Epidermal melanocyte (primary cell): ENCODE measurements at regions not wholly inside any gene's neighbourhood (a gene's known extent, or its start where the extent isn't known, plus 50 kb on each side); places are given as distances from the start of the nearest gene placed in this dataset.
"Not testable (repeated sequence)": the region's sequence is repeated elsewhere in the genome, so short reads cannot be mapped to it uniquely, and the experiment has no call there.

Source experiments
- DNase-seq: peaks from one replicate; pipeline ENCODE4 v3.0.0; 2011; ENCODE audit warnings: low spot score; ENCODE audit not compliant: insufficient read length

DNA sequence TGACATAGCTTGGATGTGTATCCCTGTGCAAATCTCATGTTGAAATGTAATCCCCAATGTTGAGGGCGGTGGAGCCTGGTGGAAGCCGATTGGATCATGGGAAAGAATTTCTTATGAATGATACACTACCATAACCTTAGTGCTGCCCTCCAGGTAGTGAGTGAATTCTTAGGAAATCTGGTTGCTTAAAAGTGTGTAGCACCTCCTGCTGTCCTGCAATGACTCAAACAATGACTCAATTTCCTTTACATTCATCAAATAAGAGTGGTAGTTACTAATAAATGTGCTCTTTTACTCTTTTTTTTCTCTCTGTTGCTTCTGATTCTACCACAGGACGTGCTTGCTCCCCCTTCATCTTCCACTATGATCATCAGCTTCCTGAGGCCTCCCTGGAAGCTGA lies 1696.0 kb upstream of the CDH9 start:
- no peak for DNase-seq

DNA sequence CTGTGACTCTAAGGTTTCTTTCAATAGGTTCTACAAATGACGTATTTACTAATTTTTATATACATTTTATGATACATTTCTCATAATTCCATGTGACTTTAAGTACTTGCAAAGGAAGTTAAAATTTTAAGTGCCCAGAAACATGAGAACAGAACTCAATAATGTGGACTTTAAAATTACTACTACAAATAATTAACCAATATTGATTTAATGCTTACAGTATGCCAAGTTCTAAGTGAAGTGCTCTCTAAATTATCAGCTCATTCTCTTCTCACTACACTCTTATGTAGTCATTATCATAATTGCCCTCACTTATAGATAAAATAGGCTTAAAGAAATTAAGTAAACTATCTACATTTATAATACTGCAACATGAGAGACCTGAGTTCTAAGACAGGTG lies 1690.7 kb upstream of the CDH9 start:
- no peak for DNase-seq

DNA sequence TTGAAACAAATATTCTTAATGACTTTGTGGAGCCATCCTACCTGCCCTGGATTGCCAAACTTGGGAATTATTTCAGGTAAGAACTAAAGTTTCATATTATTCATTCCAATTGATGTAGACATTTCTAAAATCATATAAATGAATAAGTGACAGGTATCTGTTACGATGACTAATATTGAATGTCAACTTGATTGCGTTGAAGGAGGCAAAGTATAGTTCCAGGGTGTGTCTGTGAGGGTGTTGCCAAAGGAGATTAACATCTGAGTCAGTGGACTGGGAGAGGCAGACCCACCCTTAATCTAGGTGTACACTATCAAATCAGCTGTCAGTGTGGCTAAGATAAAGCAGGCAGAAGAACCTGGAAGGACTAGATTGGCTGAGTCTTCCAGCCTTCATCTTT lies 1688.4 kb upstream of the CDH9 start:
- no peak for DNase-seq

DNA sequence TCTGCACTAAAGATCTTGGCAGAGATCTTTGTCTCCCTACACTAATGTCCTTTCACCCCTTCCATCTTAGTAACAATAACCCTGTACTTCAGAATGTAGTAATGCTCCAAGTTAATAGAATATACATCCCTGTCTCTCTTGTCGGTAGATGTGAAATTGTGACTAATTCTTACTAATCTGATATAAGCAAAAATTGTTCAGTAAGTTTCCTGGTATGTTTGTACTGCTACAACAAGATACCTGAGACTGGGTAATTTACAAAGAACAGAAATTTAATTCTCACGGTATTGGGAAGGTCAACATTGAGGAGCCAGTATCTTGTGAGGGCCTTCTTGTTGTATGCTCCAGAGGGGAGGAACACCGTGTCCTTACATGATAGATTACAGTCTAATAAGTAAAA lies 1686.6 kb upstream of the CDH9 start:
- no peak for DNase-seq

DNA sequence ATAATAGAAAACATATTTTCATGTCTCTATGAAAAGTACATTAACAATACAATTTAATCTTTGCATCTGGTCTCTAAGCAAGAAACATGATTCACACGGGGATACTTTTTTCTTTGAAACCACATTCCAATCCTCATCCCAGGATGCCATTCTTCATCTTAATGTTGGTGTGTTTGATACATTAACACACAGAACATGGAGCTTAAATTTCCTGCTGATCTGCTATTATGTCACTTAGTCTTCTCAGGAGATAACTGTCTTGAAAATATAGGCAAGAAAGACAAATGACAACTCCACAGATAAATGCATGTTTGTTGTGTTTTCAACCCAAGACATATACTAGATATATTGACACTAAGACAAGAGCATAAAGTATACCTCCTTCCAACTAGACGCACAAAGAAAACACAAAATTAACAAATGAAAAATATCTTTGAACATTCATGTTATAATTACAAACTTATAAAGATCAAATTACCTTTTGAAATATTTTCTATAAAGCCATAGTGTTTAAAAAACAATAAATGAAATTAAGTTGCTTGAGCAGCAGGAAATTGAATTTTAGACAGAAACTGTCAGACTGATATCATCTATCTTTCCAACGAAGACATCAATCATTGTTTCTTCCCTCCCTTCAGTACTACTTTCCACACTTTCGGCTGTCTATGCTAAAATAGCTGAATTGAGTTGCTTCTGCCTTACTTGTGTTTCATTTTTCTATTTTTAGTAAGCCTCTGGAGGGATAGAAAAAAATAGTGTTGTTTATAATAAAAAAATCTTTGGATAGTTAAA lies 1676.7 kb upstream of the CDH9 start:
- DNase-seq: no peak

DNA sequence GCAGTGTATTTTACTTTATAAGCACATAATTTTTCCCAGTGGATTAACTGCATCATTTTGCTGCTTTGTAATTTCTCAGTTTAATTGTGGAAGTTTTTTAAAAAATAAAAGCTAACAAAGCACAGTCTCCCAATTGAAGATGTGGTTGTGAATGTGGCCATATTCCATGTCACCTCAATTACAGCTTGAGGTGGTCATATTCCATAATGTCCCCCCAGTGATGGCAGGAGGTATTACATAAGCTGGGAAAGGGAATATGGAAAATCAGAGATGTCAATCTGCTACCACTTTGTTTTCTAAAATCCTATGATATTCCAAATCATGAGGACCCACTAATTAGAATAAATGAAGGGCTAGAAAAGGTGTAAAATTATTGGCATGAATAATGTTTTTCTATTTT lies 1672.0 kb upstream of the CDH9 start:
- DNase-seq: no peak

DNA sequence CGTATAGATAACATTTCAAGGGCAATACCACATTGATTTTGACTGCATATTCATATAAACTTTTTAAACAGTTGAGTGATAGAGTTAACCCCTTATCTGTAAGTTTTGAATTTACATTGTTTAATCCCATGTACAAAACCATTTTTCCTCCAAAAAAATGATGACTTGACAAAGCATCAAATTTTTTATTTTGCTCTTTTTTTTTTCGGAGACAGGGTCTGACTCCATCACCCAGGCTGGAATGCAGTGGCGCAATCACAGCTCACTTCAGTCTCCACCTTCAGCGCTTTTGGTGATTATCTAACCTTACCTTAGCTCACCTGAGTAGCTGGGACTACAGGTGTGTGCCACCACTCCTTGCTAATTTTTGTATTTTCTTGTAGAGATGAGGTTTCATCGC lies 1670.1 kb upstream of the CDH9 start:
- DNase-seq: no peak

DNA sequence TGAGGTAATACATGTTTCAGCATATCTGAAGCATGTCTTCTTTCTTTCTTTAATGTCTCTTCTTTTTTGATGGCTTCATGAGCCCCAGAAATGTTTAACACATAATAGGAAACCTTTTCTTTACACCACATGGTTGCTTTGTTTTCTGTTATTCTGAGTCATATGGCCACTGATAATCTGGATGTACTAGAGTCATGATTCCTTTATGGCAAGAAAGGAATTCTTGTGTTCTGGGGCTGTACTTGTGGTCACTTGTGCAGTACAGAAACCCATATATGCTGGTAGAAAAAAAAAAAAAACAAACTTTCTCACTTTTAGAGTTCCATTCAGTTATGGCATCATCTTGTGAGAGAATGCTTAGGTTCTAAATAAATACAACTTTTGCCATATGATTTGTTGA lies 1669.3 kb upstream of the CDH9 start:
- no peak for DNase-seq

DNA sequence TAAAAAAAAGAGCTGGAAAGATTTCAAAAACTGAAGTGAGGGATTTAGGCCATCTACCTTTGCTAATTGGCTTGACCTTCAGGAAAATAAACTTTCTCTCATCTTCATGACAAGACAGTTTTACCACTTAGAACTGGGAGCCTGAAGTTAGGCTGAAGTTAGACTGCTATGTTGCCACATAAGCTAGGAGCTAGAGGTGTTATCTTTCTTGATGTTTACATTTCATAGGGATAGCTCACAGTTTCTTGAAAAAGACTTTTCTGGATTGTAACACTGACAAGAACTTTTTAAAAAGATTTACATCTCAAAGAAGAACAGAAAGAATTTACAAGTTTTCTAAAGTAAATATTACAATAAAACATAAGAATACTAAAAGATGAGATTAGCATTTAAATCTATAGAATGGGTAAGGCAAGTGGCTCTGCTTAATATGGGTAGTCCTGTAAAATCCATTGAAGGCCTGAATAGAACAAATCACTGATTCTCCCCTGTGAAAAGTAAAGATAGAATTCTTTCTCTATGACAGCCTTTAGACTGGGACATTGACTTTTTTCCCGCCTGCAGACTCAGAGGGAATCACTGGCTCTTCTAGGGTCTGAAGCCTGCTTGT lies 1665.4 kb upstream of the CDH9 start:
- DNase-seq: no peak

DNA sequence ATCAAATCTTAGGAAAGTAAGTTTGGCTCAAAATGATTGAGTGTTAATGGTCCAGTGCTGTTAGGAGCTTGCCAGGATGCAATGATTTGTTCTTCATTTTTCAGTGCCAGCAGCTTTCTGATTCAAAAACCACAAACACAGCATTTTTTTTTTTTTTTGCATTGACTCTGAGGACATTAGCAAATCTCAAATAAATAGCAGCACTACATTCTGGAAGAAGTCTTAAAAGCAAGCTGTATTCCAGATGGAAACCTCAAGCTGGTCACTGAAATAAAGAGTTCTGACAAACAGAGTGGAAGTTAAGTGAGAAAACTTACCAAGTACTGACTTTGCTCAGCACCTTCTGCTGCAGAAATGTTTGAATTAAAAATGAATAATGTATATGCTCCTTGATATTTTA lies 1653.1 kb upstream of the CDH9 start:
- no peak for DNase-seq

DNA sequence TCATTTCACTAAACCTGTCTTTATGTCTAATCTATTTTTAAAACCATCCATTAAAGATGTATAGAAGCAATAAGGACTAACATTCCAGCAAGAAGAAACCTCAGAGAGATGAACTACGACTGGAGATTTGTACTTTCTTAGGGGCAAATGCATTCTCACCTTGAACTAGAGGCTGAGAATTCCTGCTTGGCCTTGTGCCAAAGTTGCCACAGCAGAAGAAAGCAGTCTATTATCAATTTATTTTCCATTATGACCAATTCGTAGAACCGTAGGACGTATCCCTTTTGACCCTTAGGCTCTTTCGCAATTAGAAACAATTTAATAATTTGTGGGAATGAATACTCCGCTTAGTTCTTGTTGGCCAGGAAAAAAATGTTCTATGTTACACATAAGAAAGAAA lies 1647.4 kb upstream of the CDH9 start:
- no peak for DNase-seq

DNA sequence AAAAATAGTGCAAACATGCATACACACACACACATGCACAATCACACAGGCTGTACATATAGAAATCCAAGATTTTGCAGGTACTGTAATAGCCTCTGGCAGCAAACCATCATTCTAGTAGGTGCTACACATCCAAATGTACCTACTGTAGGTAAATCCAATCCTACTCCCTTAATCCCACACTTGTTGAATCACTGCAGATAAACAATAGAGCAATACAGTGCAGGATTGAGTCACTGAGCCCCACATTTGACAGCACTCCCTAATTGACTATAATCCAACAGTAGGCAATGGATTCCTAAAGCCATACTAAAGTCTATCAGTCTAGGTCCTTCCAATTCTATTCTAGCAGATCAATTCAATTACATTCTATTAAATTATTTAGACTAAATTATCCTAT lies 1640.5 kb upstream of the CDH9 start:
- DNase-seq: no peak

DNA sequence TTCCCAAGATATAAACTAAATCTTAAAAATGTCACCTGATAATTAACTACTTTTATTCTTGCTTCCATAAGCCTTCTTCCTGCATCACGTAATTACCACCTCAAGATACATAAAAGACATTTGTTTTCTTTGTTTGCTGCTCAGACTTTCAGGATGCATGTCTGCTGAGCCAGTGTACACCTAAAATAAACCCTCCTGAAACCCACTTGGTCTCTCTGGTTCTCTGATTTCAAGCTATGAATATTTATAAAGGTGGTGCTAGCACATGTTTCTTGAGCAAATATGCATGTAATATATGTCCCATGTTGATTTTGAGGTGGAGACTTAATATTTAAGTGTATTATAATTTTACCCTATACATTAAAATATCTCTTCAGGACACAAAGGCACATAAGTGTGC lies 1627.7 kb upstream of the CDH9 start:
- no peak for DNase-seq

DNA sequence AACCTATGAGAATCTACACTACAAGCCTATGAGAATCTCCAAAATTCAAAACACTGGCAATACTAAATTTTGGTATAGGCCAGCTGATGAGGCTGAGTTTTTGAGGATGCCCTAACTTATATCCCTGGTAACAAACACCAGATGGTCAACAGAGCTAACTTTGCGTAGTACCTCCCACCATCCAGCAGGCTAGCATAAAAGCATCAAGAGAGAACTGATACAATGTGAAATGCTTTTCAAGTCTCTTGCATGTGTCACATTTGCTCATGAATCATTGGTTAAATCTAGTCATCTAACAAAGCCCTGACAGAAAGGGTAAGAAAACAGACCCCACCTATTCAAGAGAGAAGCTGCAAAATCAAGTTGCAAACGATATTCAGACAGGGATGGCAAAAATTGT lies 1609.7 kb upstream of the CDH9 start:
- DNase-seq: no peak

DNA sequence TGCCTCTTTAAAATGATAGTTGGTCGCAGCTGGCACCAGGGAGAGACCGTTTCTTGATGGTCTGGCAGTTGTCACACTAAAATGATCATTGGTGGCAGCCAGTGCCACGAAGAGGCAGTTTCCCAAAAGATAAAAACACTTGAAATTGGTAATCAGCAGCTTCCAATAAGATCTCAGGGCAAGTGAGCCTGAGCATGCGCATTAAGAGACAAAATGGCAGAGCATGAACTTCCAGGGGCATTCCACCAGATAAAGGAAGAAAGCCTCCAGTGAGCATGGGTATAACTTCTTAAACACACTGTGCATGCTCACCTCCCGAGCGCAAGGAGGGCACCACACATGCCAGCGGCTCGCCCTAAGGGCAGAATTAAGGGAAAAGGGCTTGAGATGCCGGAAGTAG lies 1594.2 kb upstream of the CDH9 start:
- DNase-seq: no peak

DNA sequence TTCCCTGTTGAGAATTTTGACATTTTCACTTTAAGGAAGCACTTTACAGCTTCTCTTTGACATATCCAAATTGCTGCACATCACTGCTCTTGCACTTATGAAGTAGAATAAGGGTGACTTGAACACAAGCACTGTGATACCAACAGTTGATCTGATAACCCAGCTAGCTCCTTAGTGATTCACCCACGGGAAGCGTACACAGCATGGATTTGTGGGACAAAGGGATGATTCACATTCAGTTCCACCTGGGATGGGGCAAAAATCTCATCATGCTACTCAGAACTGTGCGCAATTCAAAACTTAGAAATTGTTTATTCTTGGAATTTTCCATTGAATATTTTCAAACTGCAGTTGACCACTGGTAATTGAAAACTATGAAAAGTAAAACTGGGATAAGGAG lies 1565.5 kb upstream of the CDH9 start:
- DNase-seq: no peak

DNA sequence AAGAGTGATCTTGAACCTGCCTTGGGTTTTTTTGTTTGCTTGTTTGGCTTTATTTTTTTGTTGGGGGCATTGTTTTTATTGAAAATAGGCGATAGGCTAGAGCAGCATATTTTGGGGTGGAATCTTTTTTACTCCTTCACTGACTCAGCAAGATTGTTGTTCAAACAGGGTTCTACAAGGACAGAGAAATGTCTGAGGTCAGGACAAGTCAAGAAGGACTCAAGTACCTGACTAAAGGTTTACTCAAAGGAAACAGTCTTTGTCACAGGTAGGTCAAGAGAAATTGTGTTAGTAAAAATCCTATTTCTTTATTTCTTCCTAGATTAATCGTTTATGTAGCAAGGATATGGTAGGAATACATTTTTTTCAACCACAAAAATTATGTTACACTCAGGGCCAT lies 1564.0 kb upstream of the CDH9 start:
- DNase-seq: no peak

DNA sequence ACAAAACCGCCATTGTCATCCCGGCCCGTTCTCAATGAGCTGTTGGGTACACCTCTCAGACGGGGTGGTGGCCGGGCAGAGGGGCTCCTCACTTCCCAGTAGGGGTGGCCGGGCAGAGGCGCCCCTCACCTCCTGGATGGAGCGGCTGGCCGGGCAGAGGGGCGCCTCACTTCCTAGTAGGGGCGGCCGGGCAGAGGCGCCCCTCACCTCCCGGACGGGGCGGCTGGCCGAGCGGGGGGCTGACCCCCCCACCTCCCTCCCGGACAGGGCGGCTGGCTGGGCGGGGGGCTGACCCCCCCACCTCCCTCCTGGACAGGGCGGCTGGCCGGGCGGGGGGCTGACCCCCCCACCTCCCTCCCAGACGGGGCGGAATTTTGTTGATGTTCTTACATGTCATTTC lies 1558.3 kb upstream of the CDH9 start:
- DNase-seq: not testable (repeated sequence)

DNA sequence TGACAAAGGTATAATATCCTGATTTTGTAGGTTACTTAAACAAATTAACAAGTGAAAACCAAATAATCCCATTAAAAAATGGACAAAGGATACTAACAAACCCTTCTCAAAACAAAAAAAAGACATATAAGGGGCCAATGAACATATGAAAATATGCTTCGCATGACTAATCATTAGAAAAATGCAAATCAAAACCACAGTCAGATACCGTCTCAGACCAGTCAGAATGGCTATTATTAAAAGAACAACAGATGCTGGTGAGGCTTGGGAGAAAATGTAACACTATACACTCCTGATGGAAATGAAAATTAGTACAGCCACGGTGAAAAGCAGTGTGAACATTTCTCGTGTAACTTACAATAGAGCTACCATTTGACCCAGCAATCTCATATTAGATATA lies 1542.2 kb upstream of the CDH9 start:
- DNase-seq: no peak

DNA sequence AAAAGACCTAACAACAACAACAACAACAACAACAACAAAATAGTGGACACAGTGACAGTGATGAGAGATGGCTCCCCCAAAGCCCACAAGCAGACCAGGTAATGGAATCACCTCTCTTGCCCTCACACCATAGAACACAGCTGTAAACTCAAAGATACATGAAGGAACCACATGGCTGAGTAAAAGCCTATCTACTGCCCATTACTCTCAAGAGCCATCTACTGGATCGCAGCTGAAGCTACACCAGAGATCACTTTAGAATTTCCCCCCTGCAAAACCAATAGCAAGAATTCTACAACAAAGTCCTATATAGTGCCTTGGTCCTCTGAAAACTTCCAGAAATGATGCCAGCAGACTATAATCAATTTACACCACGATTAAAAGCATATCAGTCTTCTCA lies 1537.6 kb upstream of the CDH9 start:
- no peak for DNase-seq

DNA sequence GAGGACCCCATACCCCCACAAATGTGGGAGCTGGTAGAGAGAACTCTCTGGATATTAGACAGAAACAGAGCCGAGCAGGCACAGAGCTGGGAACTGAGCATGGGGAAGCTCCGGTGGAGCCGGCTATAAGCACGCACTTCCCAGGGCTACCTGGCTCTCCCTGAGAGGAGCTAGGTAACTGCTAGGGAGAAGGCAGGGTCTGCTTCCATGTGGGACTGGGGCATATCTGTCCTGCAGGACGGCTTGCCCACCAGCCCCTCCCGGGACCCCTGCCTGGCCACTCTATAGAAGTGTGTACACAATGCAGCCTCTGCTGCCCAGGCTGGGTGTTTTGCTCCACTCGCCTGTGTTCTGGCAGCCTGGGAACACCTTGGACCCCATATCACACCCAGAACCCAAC lies 1537.0 kb upstream of the CDH9 start:
- DNase-seq: no peak

DNA sequence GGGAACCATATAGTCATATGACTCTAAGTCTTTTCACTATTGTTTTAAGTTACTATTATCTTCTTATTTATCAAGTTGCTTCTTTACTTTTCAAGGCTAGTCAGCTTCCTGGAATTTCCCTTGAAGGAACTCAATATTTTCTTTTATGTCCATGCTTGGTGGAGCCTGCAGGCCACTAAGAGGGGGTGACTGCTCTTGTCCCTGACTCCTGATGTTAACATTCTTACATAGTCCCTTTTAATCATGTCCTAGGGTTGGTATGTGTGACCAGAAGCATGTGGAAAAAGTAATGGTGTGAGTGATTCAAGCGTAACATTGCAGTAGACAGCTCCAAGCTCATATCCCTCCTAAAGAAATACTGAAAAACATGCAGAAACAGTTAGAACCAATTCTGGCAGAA lies 1536.2 kb upstream of the CDH9 start:
- DNase-seq: no peak

DNA sequence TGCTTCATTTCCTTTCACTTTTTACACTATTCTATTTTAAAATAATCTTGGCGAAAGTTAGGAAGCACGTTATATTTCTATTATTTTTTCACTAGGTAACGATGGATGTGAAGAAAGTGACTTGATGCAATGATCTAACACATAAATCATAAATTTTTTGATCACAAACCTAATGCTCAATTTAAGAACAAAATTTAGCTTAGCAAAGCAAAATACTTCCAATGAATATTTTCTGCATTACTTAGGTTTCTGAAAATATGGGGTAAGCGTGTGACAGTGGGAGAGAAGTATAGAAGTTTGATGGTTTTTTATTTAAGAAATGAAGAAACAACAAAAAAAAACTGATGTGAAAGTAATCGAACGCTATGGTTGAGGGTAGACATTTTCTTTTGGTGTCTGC lies 1528.7 kb upstream of the CDH9 start:
- no peak for DNase-seq

DNA sequence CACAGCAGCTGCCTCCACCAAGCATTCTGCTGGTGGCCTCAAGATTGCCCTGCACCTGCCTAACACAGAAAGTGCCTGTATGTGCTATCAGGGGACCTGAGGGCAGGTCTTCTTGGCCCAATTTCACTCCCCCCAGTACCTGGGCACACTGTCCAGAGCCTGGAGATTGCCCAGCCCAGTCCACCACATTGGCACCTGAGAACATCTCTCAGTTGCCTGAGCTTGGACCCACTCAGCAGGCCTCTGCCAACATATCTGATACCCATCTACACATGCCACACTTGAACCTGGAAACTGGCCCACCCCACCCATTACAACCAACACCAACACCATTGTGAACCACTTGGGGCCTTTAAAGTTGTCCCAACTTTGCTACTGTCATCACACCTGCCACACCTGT lies 1523.1 kb upstream of the CDH9 start:
- DNase-seq: no peak
